HCT116 (cell line): ENCODE measurements at regions not wholly inside any gene's neighbourhood (a gene's known extent, or its start where the extent isn't known, plus 50 kb on each side); places are given as distances from the start of the nearest gene placed in this dataset.

ENCODE experiments used
- ATAC-seq: fragments of 200-7000 bp; cut with Tn5 transposase; 2 replicates; pipeline ENCODE4 v1.9.1; 2020; ENCODE audit warnings: mild to moderate bottlenecking, moderate library complexity
- BruUV-seq: library from RNA; stranded (reverse); fragments of 400-500 nt; replicated peaks from 2 replicates; lab custom pipeline; 2021; lab: Mats Ljungman, UMichigan
- CTCF ChIA-PET: fragments of 300-600 bp; sonication (Branson Sonifier 250); formaldehyde crosslinking; loops from one replicate; lab custom pipeline; 2021; ENCODE audit warnings: antibody characterized with exemption; lab: Charles Lee
- POLR2A ChIA-PET: fragments of 300-600, 350-600 bp; sonication (Branson Sonifier 250); formaldehyde crosslinking; loops from one replicate; lab custom pipeline; 2021; ENCODE audit warnings: antibody characterized with exemption; lab: Charles Lee
- RAD21 ChIA-PET, 2 experiments: fragments of 300-600 bp; sonication (Branson Sonifier 250); formaldehyde crosslinking; loops; one replicate each; lab custom pipeline; 2023; ENCODE audit warnings: low total read pairs in 2 of 2; ENCODE audit not compliant: uncharacterized antibody in 2 of 2, unreplicated experiment in 2 of 2, low non-redundant PET in 1 of 2; lab: Charles Lee
- DNase-seq: peaks from one replicate; pipeline ENCODE4 v3.0.0-alpha.2; 2010; ENCODE audit warnings: low read depth, low spot score
- H2AFZ ChIP-seq: fragments of 200-600 bp; shearing (Covaris generic), sonication (generic); 2 replicates; pipeline ENCODE4 v1.6.1; 2017; ENCODE audit warnings: low read depth, mixed run types, mixed read lengths, antibody characterized with exemption, low read length; ENCODE audit not compliant: poor library complexity, severe bottlenecking
- H3K27ac ChIP-seq: 2 replicates; pipeline ENCODE4 v1.5.1; 2012; ENCODE audit warnings: low read depth, low read length
- H3K27me3 ChIP-seq: fragments of 200-600 bp; sonication (generic); 2 replicates; pipeline ENCODE4 v1.6.1; 2016; ENCODE audit warnings: mixed run types, low read length, mixed read lengths; ENCODE audit not compliant: insufficient read depth
- H3K36me3 ChIP-seq, 2 experiments: fragments of 200-500 bp in 1 of 2; fragments of 200-600 bp in 1 of 2; sonication (Bioruptor generic) in 1 of 2; sonication (generic) in 1 of 2; 2 replicates each; pipeline versions ENCODE4 v1.5.1 to v1.6.1; 2014 to 2016; ENCODE audit warnings: low read length in 2 of 2, inconsistent platforms in 1 of 2, mixed read lengths in 1 of 2, mixed run types in 1 of 2; ENCODE audit not compliant: insufficient read depth in 2 of 2, control insufficient read depth in 1 of 2
- H3K4me1 ChIP-seq, 2 experiments: fragments of 200-600 bp in 1 of 2; sonication (generic) in 1 of 2; 2 replicates each; pipeline versions ENCODE4 v1.5.1 to v1.6.1; 2012 to 2017; ENCODE audit warnings: low read length in 2 of 2, inconsistent platforms in 1 of 2, mild to moderate bottlenecking in 1 of 2, mixed read lengths in 1 of 2, mixed run types in 1 of 2, moderate library complexity in 1 of 2; ENCODE audit not compliant: insufficient read depth in 2 of 2, control insufficient read depth in 1 of 2
- H3K4me2 ChIP-seq: fragments of 200-600 bp; sonication (generic); 2 replicates; pipeline ENCODE4 v1.6.1; 2017; ENCODE audit warnings: mixed run types, low read length, mixed read lengths
- H3K4me3 ChIP-seq, 2 experiments: fragments of 200-600 bp in 1 of 2; sonication (generic) in 1 of 2; replicated peaks in 1 of 2; 2 replicates each; pipeline ENCODE4 v1.5.1; 2011 to 2016; ENCODE audit warnings: low read length in 2 of 2, control low read depth in 1 of 2, low read depth in 1 of 2, mild to moderate bottlenecking in 1 of 2, mixed read lengths in 1 of 2, mixed run types in 1 of 2
- H3K79me2 ChIP-seq: fragments of 200-600 bp; sonication (generic); 2 replicates; pipeline ENCODE4 v1.6.1; 2017; ENCODE audit warnings: mild to moderate bottlenecking, mixed run types, low read length, moderate library complexity, mixed read lengths; ENCODE audit not compliant: insufficient read depth
- H3K9ac ChIP-seq: fragments of 200-600 bp; sonication (generic); 2 replicates; pipeline ENCODE4 v1.6.1; 2016; ENCODE audit warnings: low read length, mixed read lengths
- H3K9me2 ChIP-seq: fragments of 200-600 bp; sonication (generic), shearing (Covaris generic); 2 replicates; pipeline ENCODE4 v1.6.1; 2017; ENCODE audit warnings: mixed run types, mild to moderate bottlenecking, moderate library complexity; ENCODE audit not compliant: insufficient read depth
- H3K9me3 ChIP-seq, 2 experiments: fragments of 200-500 bp in 1 of 2; fragments of 200-600 bp in 1 of 2; sonication (Bioruptor generic) in 1 of 2; sonication (generic) in 1 of 2; 2 replicates each; pipeline ENCODE4 v1.6.1; 2014 to 2017; ENCODE audit warnings: low read length in 2 of 2, mixed read lengths in 2 of 2, inconsistent platforms in 1 of 2, low read depth in 1 of 2, mild to moderate bottlenecking in 1 of 2, mixed run types in 1 of 2, moderate library complexity in 1 of 2; ENCODE audit not compliant: control insufficient read depth in 1 of 2, insufficient read depth in 1 of 2
- H4K20me1 ChIP-seq: fragments of 200-600 bp; sonication (generic), shearing (Covaris generic); 2 replicates; pipeline ENCODE4 v1.6.1; 2017; ENCODE audit warnings: mixed run types, mild to moderate bottlenecking, moderate library complexity; ENCODE audit not compliant: insufficient read depth
- ELF1 ChIP-seq: IDR thresholded peaks from 2 replicates; pipeline ENCODE4 v1.6.1; 2012; ENCODE audit warnings: low read depth, borderline replicate concordance
- MAX ChIP-seq: IDR thresholded peaks from 2 replicates; pipeline ENCODE4 v1.6.1; 2012
- REST ChIP-seq: IDR thresholded peaks from 2 replicates; pipeline ENCODE4 v1.6.1; 2012; ENCODE audit warnings: low read depth
- SRF ChIP-seq: IDR thresholded peaks from 2 replicates; pipeline ENCODE4 v1.6.1; 2012; ENCODE audit warnings: low read depth
- TCF7L2 ChIP-seq: IDR thresholded peaks from 2 replicates; pipeline ENCODE4 v1.7.0; 2011; ENCODE audit warnings: borderline replicate concordance, inconsistent platforms; ENCODE audit not compliant: insufficient read depth, insufficient read length; ENCODE audit errors: extremely low read depth
- ZNF274 ChIP-seq: fragments of 200-500 bp; sonication (Bioruptor generic); IDR thresholded peaks from 2 replicates; pipeline ENCODE4 v1.6.1; 2014; ENCODE audit warnings: mild to moderate bottlenecking, low read depth, low read length, inconsistent platforms
- intact Hi-C: fragments of 100-400 bp; cut with micrococcal nuclease; formaldehyde crosslinking; loops from 2 replicates; pipeline ENCODE4 v1.10.0; 2022

- ATAC-seq (no peak), DNase-seq (no peak)
- POLR2A ChIA-PET = no interaction called here
These were observed 1115.6 kb upstream of the CNTN5 start for GRCh38 chr11:97905101-97905500.

More at GRCh38 chr11:97905101-97905500, 1115.6 kb upstream of the CNTN5 start:
- BruUV-seq = no TSS peak
- H3K9me2 ChIP-seq = no peaks in the 10 kb centered on the region
- H3K9me3 ChIP-seq = peaks cover 4 to 13% of the 10 kb centered on the region in 2 experiments; a peak in 2 of 4 replicates
- H3K36me3 ChIP-seq = no peaks in the 10 kb centered on the region
- no peak overlapping the region for H3K27ac ChIP-seq
- ChIA-PET CTCF (no interaction called here), RAD21 (no interaction called here)
- no peaks in the 10 kb centered on the region for H4K20me1 ChIP-seq
- intact Hi-C loops = no loop called here
- H2AFZ ChIP-seq = no peak overlapping the region
- no peak overlapping the region for H3K4me3 ChIP-seq
- no peak for TF ChIP-seq MAX
- TF ChIP-seq ZNF274 = no peak
- TF ChIP-seq SRF = no peak
- no peak for TF ChIP-seq TCF7L2
- no peak for TF ChIP-seq ELF1
- TF ChIP-seq REST = no peak
- no peak overlapping the region for H3K4me2 ChIP-seq
- no peaks in the 10 kb centered on the region for H3K4me1 ChIP-seq
- no peak overlapping the region for H3K9ac ChIP-seq
- no peaks in the 10 kb centered on the region for H3K79me2 ChIP-seq
- no peaks in the 10 kb centered on the region for H3K27me3 ChIP-seq
